H9 (cell line): ENCODE measurements at regions not wholly inside any gene's neighbourhood (a gene's known extent, or its start where the extent isn't known, plus 50 kb on each side); places are given as distances from the start of the nearest gene placed in this dataset.

Experiments used
- DNase-seq: peaks from one replicate; pipeline ENCODE4 v3.0.0-alpha.2; 2017
- H2AFZ ChIP-seq: one replicate; pipeline ENCODE4 v1.6.1; 2013; ENCODE audit warnings: mild to moderate bottlenecking, low read length, control low read depth, moderate library complexity
- H2AK5ac ChIP-seq: 2 replicates; pipeline ENCODE4 v1.6.1; 2013; ENCODE audit warnings: low read length, control low read depth, mixed read lengths; ENCODE audit not compliant: insufficient read length
- H2BK120ac ChIP-seq: one replicate; pipeline ENCODE4 v1.6.1; 2013; ENCODE audit warnings: low read depth, mild to moderate bottlenecking, low read length, control low read depth, inconsistent platforms; ENCODE audit not compliant: poor library complexity, severe bottlenecking
- H2BK12ac ChIP-seq: 2 replicates; pipeline ENCODE4 v1.6.1; 2013; ENCODE audit warnings: low read length, control low read depth, mixed read lengths, low read depth; ENCODE audit not compliant: insufficient read length
- H2BK15ac ChIP-seq: 2 replicates; pipeline ENCODE4 v1.6.1; 2013; ENCODE audit warnings: low read depth, low read length, control low read depth
- H2BK20ac ChIP-seq: one replicate; pipeline ENCODE4 v1.6.1; 2013; ENCODE audit warnings: low read depth, mild to moderate bottlenecking, low read length, control low read depth, inconsistent platforms; ENCODE audit not compliant: poor library complexity, severe bottlenecking
- H2BK5ac ChIP-seq: 2 replicates; pipeline ENCODE4 v1.6.1; 2013; ENCODE audit warnings: low read length, control low read depth, mixed read lengths; ENCODE audit not compliant: insufficient read length
- H3K14ac ChIP-seq: 2 replicates; pipeline ENCODE4 v1.6.1; 2013; ENCODE audit warnings: low read length, control low read depth; ENCODE audit not compliant: insufficient read depth
- H3K18ac ChIP-seq: 2 replicates; pipeline ENCODE4 v1.6.1; 2013; ENCODE audit warnings: low read depth, mild to moderate bottlenecking, mixed read lengths, low read length, control low read depth; ENCODE audit not compliant: insufficient read length
- H3K23ac ChIP-seq: 2 replicates; pipeline ENCODE4 v1.6.1; 2013; ENCODE audit warnings: low read length, control low read depth, mixed read lengths, low read depth; ENCODE audit not compliant: insufficient read length
- H3K23me2 ChIP-seq: 2 replicates; pipeline ENCODE4 v1.6.1; 2013; ENCODE audit warnings: low read depth, mild to moderate bottlenecking, mixed read lengths, low read length, control low read depth; ENCODE audit not compliant: insufficient read length, poor library complexity, severe bottlenecking
- H3K27ac ChIP-seq: 2 replicates; pipeline ENCODE4 v1.5.1; 2013; ENCODE audit warnings: low read length, control low read depth, mixed read lengths, low read depth; ENCODE audit not compliant: insufficient read length
- H3K27me3 ChIP-seq: 2 replicates; pipeline ENCODE4 v1.6.1; 2013; ENCODE audit warnings: low read length, control low read depth, inconsistent platforms; ENCODE audit not compliant: insufficient read depth
- H3K4ac ChIP-seq: 2 replicates; pipeline ENCODE4 v1.6.1; 2013; ENCODE audit warnings: low read depth, mild to moderate bottlenecking, control low read depth, inconsistent platforms, low read length, moderate library complexity
- H3K4me1 ChIP-seq: 2 replicates; pipeline ENCODE4 v1.6.1; 2013; ENCODE audit warnings: low read length, control low read depth, inconsistent platforms; ENCODE audit not compliant: insufficient read depth
- H3K4me2 ChIP-seq: 2 replicates; pipeline ENCODE4 v1.6.1; 2013; ENCODE audit warnings: low read length, control low read depth, mixed read lengths; ENCODE audit not compliant: insufficient read length, insufficient read depth
- H3K56ac ChIP-seq: 2 replicates; pipeline ENCODE4 v1.6.1; 2013; ENCODE audit warnings: low read depth, mild to moderate bottlenecking, mixed read lengths, low read length, control low read depth; ENCODE audit not compliant: insufficient read length
- H3K79me1 ChIP-seq: 2 replicates; pipeline ENCODE4 v1.6.1; 2013; ENCODE audit warnings: low read depth, mild to moderate bottlenecking, moderate library complexity, low read length, control low read depth, inconsistent platforms; ENCODE audit not compliant: insufficient read depth, poor library complexity, severe bottlenecking
- H3K79me2 ChIP-seq: 2 replicates; pipeline ENCODE4 v1.6.1; 2013; ENCODE audit warnings: low read length, control low read depth, inconsistent platforms; ENCODE audit not compliant: insufficient read depth
- H3K9ac ChIP-seq: 2 replicates; pipeline ENCODE4 v1.6.1; 2013; ENCODE audit warnings: low read length, control low read depth, mixed read lengths; ENCODE audit not compliant: insufficient read length; ENCODE audit errors: extremely low read depth
- H3K9me3 ChIP-seq: one replicate; pipeline ENCODE4 v1.6.1; 2013; ENCODE audit warnings: low read depth, low read length, inconsistent platforms; ENCODE audit not compliant: control insufficient read depth
- H3T11ph ChIP-seq: one replicate; pipeline ENCODE4 v1.6.1; 2013; ENCODE audit warnings: mild to moderate bottlenecking, low read length, control low read depth, inconsistent platforms
- H4K20me1 ChIP-seq: one replicate; pipeline ENCODE4 v1.6.1; 2013; ENCODE audit not compliant: control insufficient read depth, insufficient read length, insufficient read depth
- H4K5ac ChIP-seq: 2 replicates; pipeline ENCODE4 v1.6.1; 2013; ENCODE audit warnings: low read depth, mild to moderate bottlenecking, mixed read lengths, low read length, control low read depth; ENCODE audit not compliant: insufficient read length
- H4K8ac ChIP-seq: replicated peaks from 2 replicates; pipeline ENCODE4 v1.6.1; 2013; ENCODE audit warnings: low read length, control low read depth, mixed read lengths, low read depth; ENCODE audit not compliant: insufficient read length
- H4K91ac ChIP-seq: 2 replicates; pipeline ENCODE4 v1.6.1; 2013; ENCODE audit warnings: low read depth, mild to moderate bottlenecking, moderate library complexity, mixed read lengths, low read length, control low read depth; ENCODE audit not compliant: insufficient read length
- H3K27ac Mint-ChIP-seq, 3 experiments: 2 replicates in 2 of 3; 3 replicates in 1 of 3; pipeline ENCODE4 v1.8.0; 2020 to 2021; ENCODE audit warnings: mixed read lengths in 3 of 3, mild to moderate bottlenecking in 1 of 3, moderate library complexity in 1 of 3
- H3K27me3 Mint-ChIP-seq: 2 replicates; pipeline ENCODE4 v1.8.0; 2021; ENCODE audit warnings: low read depth, mild to moderate bottlenecking, moderate library complexity, mixed read lengths
- H3K36me3 Mint-ChIP-seq, 3 experiments: 2 replicates in 2 of 3; 3 replicates in 1 of 3; pipeline ENCODE4 v1.8.0; 2020 to 2021; ENCODE audit warnings: low read depth in 3 of 3, mixed read lengths in 3 of 3; ENCODE audit not compliant: insufficient read depth in 1 of 3
- H3K4me1 Mint-ChIP-seq, 2 experiments: 2 replicates each; pipeline ENCODE4 v1.8.0; 2020; ENCODE audit warnings: mixed read lengths in 2 of 2
- H3K4me3 Mint-ChIP-seq, 2 experiments: 2 replicates in 1 of 2; 3 replicates in 1 of 2; pipeline ENCODE4 v1.8.0; 2020 to 2021; ENCODE audit warnings: mild to moderate bottlenecking in 2 of 2, mixed read lengths in 2 of 2, moderate library complexity in 1 of 2
- H3K9me3 Mint-ChIP-seq, 2 experiments: 2 replicates in 1 of 2; 3 replicates in 1 of 2; pipeline ENCODE4 v1.8.0; 2020; ENCODE audit warnings: mild to moderate bottlenecking in 2 of 2, mixed read lengths in 2 of 2, moderate library complexity in 1 of 2
- CTCF ChIP-seq: fragments of 200-600 bp; sonication (generic); conservative IDR thresholded peaks from 3 replicates; pipeline ENCODE4 v1.8.0; 2021; ENCODE audit warnings: antibody characterized with exemption, mild to moderate bottlenecking
- WGBS: extraction: QIAGEN DNeasy Blood & Tissue Kit; methylation state at CpG from one replicate; pipeline ENCODE4 v1.1.7; 2013; ENCODE audit warnings: missing lambda C conversion rate, low lambda C conversion rate, mixed read lengths; ENCODE audit not compliant: insufficient read length; ENCODE audit errors: extremely low coverage; 5-methylcytosine and 5-hydroxymethylcytosine counted together

- no peak overlapping the region for H3K23ac ChIP-seq
- H3K9me3 ChIP-seq: no peaks in the 10 kb centered on the region
- TF ChIP-seq CTCF: no peak
- H3K27ac ChIP-seq: no peak overlapping the region
- no peak overlapping the region for H2BK12ac ChIP-seq
- H4K91ac ChIP-seq: no peak overlapping the region
- H3K23me2 ChIP-seq: no peaks in the 10 kb centered on the region
- H3K79me2 ChIP-seq: no peaks in the 10 kb centered on the region
- H2BK5ac ChIP-seq: no peak overlapping the region
- H2BK20ac ChIP-seq: no peak overlapping the region
- H3K27ac Mint-ChIP-seq: no peak overlapping the region; a peak in 1 of 7 replicates
- DNase-seq: no peak
- H2BK15ac ChIP-seq: no peak overlapping the region
- H3K4ac ChIP-seq: no peak overlapping the region
- no peaks in the 10 kb centered on the region for H3K4me1 ChIP-seq
- H3K14ac ChIP-seq: no peak overlapping the region
- H3K9me3 Mint-ChIP-seq: no peaks in the 10 kb centered on the region
- no peak overlapping the region for H3K18ac ChIP-seq
- no peaks in the 10 kb centered on the region for H3K27me3 ChIP-seq
- no peak overlapping the region for H2AK5ac ChIP-seq
- H3K4me3 Mint-ChIP-seq: no peak overlapping the region
- no peak overlapping the region for H4K5ac ChIP-seq
- H3K79me1 ChIP-seq: no peaks in the 10 kb centered on the region
- no peak overlapping the region for H3T11ph ChIP-seq
- no peak overlapping the region for H4K8ac ChIP-seq
- no CpG with 5 or more reads among the region's 2 CpGs for WGBS
- no peak overlapping the region for H3K56ac ChIP-seq
- H4K20me1 ChIP-seq: no peaks in the 10 kb centered on the region
- H3K4me1 Mint-ChIP-seq: peaks cover 5% of the 10 kb centered on the region in 2 experiments; a peak in 2 of 4 replicates
- no peak overlapping the region for H2AFZ ChIP-seq
- no peaks in the 10 kb centered on the region for H3K36me3 Mint-ChIP-seq
- H3K4me2 ChIP-seq: no peak overlapping the region
- H3K9ac ChIP-seq: no peak overlapping the region
- H2BK120ac ChIP-seq: no peak overlapping the region
- H3K27me3 Mint-ChIP-seq: no peaks in the 10 kb centered on the region
Measured at GRCh38 chr6:100118301-100118700, 124.3 kb upstream of the MCHR2 start.
